ENCODE measurements at regions not wholly inside any gene's neighbourhood (a gene's known extent, or its start where the extent isn't known, plus 50 kb on each side); places are given as distances from the start of the nearest gene placed in this dataset.
A peak's percentile ranks its signal among the peaks of the same experiment; 100 is the strongest.

- Histone ChIP-seq H3K36me3 (ENCODE audit: control insufficient read depth in 4 of 4, insufficient read depth in 4 of 4, low read length in 3 of 4) (no peaks in the 10 kb centered on the region), H3K4me3 (ENCODE audit: control insufficient read depth in 1 of 7, extremely low read depth in 1 of 7, insufficient read depth in 4 of 7, low read depth in 2 of 7, low read length in 6 of 7) (no peak overlapping the region), H3K9me3 (ENCODE audit: control extremely low read depth in 1 of 5, control insufficient read depth in 4 of 5, insufficient read depth in 2 of 5, low read depth in 1 of 5, low read length in 4 of 5) (peaks cover 0 to 8% (median 0%) of the 10 kb centered on the region in 5 experiments), H3K27me3 (replicated peaks in 2 of 5; ENCODE audit: control insufficient read depth in 4 of 5, insufficient read depth in 5 of 5, low read length in 4 of 5) (peaks cover 0 to 72% (median 8%) of the 10 kb centered on the region in 5 experiments), H3K27ac (ENCODE audit: insufficient read depth in 1 of 2, low read depth in 1 of 2, low read length in 2 of 2, poor library complexity in 1 of 2, severe bottlenecking in 2 of 2) (no peak overlapping the region), H3K4me1 (ENCODE audit: control extremely low read depth in 1 of 4, control insufficient read depth in 4 of 4, insufficient read depth in 4 of 4, low read length in 3 of 4) (no peaks in the 10 kb centered on the region)
- no peak for DNase-seq
- ChIA-PET POLR2A (no interaction called here), CTCF (no interaction called here)
- 77% methylated on average over 17 of the region's 17 CpGs for WGBS (ENCODE audit: insufficient coverage)
Observed at GRCh38 chr9:93818827-93819472, 136.2 kb downstream of the BARX1 start.

GRCh38 chr9:93818237-93818636 lies 136.9 kb downstream of the BARX1 start:
- Histone ChIP-seq H3K27ac (ENCODE audit: insufficient read depth in 1 of 2, low read depth in 1 of 2, low read length in 2 of 2, poor library complexity in 1 of 2, severe bottlenecking in 2 of 2) (no peak overlapping the region), H3K36me3 (ENCODE audit: control insufficient read depth in 4 of 4, insufficient read depth in 4 of 4, low read length in 3 of 4) (no peaks in the 10 kb centered on the region), H3K27me3 (replicated peaks in 2 of 5; ENCODE audit: control insufficient read depth in 4 of 5, insufficient read depth in 5 of 5, low read length in 4 of 5) (peaks cover 0 to 73% (median 8%) of the 10 kb centered on the region in 5 experiments), H3K4me1 (ENCODE audit: control extremely low read depth in 1 of 4, control insufficient read depth in 4 of 4, insufficient read depth in 4 of 4, low read length in 3 of 4) (no peaks in the 10 kb centered on the region), H3K4me3 (ENCODE audit: control insufficient read depth in 1 of 7, extremely low read depth in 1 of 7, insufficient read depth in 4 of 7, low read depth in 2 of 7, low read length in 6 of 7) (no peak overlapping the region), H3K9me3 (ENCODE audit: control extremely low read depth in 1 of 5, control insufficient read depth in 4 of 5, insufficient read depth in 2 of 5, low read depth in 1 of 5, low read length in 4 of 5) (peaks cover 0 to 8% (median 0%) of the 10 kb centered on the region in 5 experiments)
- ChIA-PET POLR2A (no interaction called here), CTCF (no interaction called here)
- DNase-seq = no peak

GRCh38 chr9:93815677-93816076 lies 139.5 kb downstream of the BARX1 start:
- Histone ChIP-seq H3K9me3 (ENCODE audit: control extremely low read depth in 1 of 5, control insufficient read depth in 4 of 5, insufficient read depth in 2 of 5, low read depth in 1 of 5, low read length in 4 of 5) (peaks cover 0 to 4% (median 2%) of the 10 kb centered on the region in 5 experiments), H3K4me1 (ENCODE audit: control extremely low read depth in 1 of 4, control insufficient read depth in 4 of 4, insufficient read depth in 4 of 4, low read length in 3 of 4) (no peaks in the 10 kb centered on the region), H3K36me3 (ENCODE audit: control insufficient read depth in 4 of 4, insufficient read depth in 4 of 4, low read length in 3 of 4) (no peaks in the 10 kb centered on the region), H3K27me3 (replicated peaks in 2 of 5; ENCODE audit: control insufficient read depth in 4 of 5, insufficient read depth in 5 of 5, low read length in 4 of 5) (peaks cover 0 to 74% (median 8%) of the 10 kb centered on the region in 5 experiments), H3K4me3 (ENCODE audit: control insufficient read depth in 1 of 7, extremely low read depth in 1 of 7, insufficient read depth in 4 of 7, low read depth in 2 of 7, low read length in 6 of 7) (no peak overlapping the region), H3K27ac (ENCODE audit: insufficient read depth in 1 of 2, low read depth in 1 of 2, low read length in 2 of 2, poor library complexity in 1 of 2, severe bottlenecking in 2 of 2) (no peak overlapping the region)
- CTCF ChIA-PET = no interaction called here
- DNase-seq = no peak
- POLR2A ChIA-PET = no interaction called here
- 75% methylated on average over 1 of the region's 5 CpGs for WGBS (ENCODE audit: insufficient coverage)

GRCh38 chr9:93815135-93815534 lies 140.0 kb downstream of the BARX1 start:
- H3K9me3 ChIP-seq (ENCODE audit: control extremely low read depth in 1 of 5, control insufficient read depth in 4 of 5, insufficient read depth in 2 of 5, low read depth in 1 of 5, low read length in 4 of 5) = peaks cover 0 to 4% (median 2%) of the 10 kb centered on the region in 5 experiments
- H3K27ac ChIP-seq (ENCODE audit: insufficient read depth in 1 of 2, low read depth in 1 of 2, low read length in 2 of 2, poor library complexity in 1 of 2, severe bottlenecking in 2 of 2) = no peak overlapping the region
- H3K36me3 ChIP-seq (ENCODE audit: control insufficient read depth in 4 of 4, insufficient read depth in 4 of 4, low read length in 3 of 4) = no peaks in the 10 kb centered on the region
- no peak for DNase-seq
- no peak overlapping the region for H3K4me3 ChIP-seq (ENCODE audit: control insufficient read depth in 1 of 7, extremely low read depth in 1 of 7, insufficient read depth in 4 of 7, low read depth in 2 of 7, low read length in 6 of 7)
- WGBS (ENCODE audit: insufficient coverage) = no CpG with 5 or more reads among the region's 4 CpGs
- H3K4me1 ChIP-seq (ENCODE audit: control extremely low read depth in 1 of 4, control insufficient read depth in 4 of 4, insufficient read depth in 4 of 4, low read length in 3 of 4) = no peaks in the 10 kb centered on the region
- H3K27me3 ChIP-seq (replicated peaks in 2 of 5; ENCODE audit: control insufficient read depth in 4 of 5, insufficient read depth in 5 of 5, low read length in 4 of 5) = peaks cover 0 to 74% (median 8%) of the 10 kb centered on the region in 5 experiments
- ChIA-PET POLR2A (no interaction called here), CTCF (interaction anchor here (1.1 kb wide), 1 partner anchor 13 kb away, joined by 3 read pairs; no protein-coding TSS in a partner anchor)

- POLR2A ChIA-PET = no interaction called here
- Histone ChIP-seq H3K27me3 (replicated peaks in 2 of 5; ENCODE audit: control insufficient read depth in 4 of 5, insufficient read depth in 5 of 5, low read length in 4 of 5) (peaks cover 0 to 75% (median 6%) of the 10 kb centered on the region in 5 experiments), H3K4me3 (ENCODE audit: control insufficient read depth in 1 of 7, extremely low read depth in 1 of 7, insufficient read depth in 4 of 7, low read depth in 2 of 7, low read length in 6 of 7) (no peak overlapping the region), H3K36me3 (ENCODE audit: control insufficient read depth in 4 of 4, insufficient read depth in 4 of 4, low read length in 3 of 4) (no peaks in the 10 kb centered on the region), H3K9me3 (ENCODE audit: control extremely low read depth in 1 of 5, control insufficient read depth in 4 of 5, insufficient read depth in 2 of 5, low read depth in 1 of 5, low read length in 4 of 5) (peaks cover 0 to 4% (median 2%) of the 10 kb centered on the region in 5 experiments), H3K4me1 (ENCODE audit: control extremely low read depth in 1 of 4, control insufficient read depth in 4 of 4, insufficient read depth in 4 of 4, low read length in 3 of 4) (no peaks in the 10 kb centered on the region), H3K27ac (ENCODE audit: insufficient read depth in 1 of 2, low read depth in 1 of 2, low read length in 2 of 2, poor library complexity in 1 of 2, severe bottlenecking in 2 of 2) (no peak overlapping the region)
- WGBS (ENCODE audit: insufficient coverage) = 40% methylated on average over 9 of the region's 12 CpGs
- DNase-seq = peak in 2 of 3 donors; percentile 15 to 25
- CTCF ChIA-PET = interaction anchor here (1.1 kb wide), 1 partner anchor 13 kb away, joined by 3 read pairs; no protein-coding TSS in a partner anchor
Observed at GRCh38 chr9:93814077-93814956, 140.8 kb downstream of the BARX1 start.

- 85% methylated on average over 5 of the region's 7 CpGs for WGBS (ENCODE audit: insufficient coverage)
- ChIA-PET POLR2A (no interaction called here), CTCF (interaction anchor here (2.1 kb wide), 1 partner anchor 10 kb away, joined by 5 read pairs; no protein-coding TSS in a partner anchor)
- peaks cover 0 to 4% (median under 1%) of the 10 kb centered on the region in 5 experiments for H3K9me3 ChIP-seq (ENCODE audit: control extremely low read depth in 1 of 5, control insufficient read depth in 4 of 5, insufficient read depth in 2 of 5, low read depth in 1 of 5, low read length in 4 of 5)
- H3K27me3 ChIP-seq (replicated peaks in 2 of 5; ENCODE audit: control insufficient read depth in 4 of 5, insufficient read depth in 5 of 5, low read length in 4 of 5) = peaks cover 0 to 70% (median 6%) of the 10 kb centered on the region in 5 experiments
- H3K36me3 ChIP-seq (ENCODE audit: control insufficient read depth in 4 of 4, insufficient read depth in 4 of 4, low read length in 3 of 4) = no peaks in the 10 kb centered on the region
- H3K27ac ChIP-seq (ENCODE audit: insufficient read depth in 1 of 2, low read depth in 1 of 2, low read length in 2 of 2, poor library complexity in 1 of 2, severe bottlenecking in 2 of 2) = no peak overlapping the region
- no peaks in the 10 kb centered on the region for H3K4me1 ChIP-seq (ENCODE audit: control extremely low read depth in 1 of 4, control insufficient read depth in 4 of 4, insufficient read depth in 4 of 4, low read length in 3 of 4)
- no peak overlapping the region for H3K4me3 ChIP-seq (ENCODE audit: control insufficient read depth in 1 of 7, extremely low read depth in 1 of 7, insufficient read depth in 4 of 7, low read depth in 2 of 7, low read length in 6 of 7)
- no peak for DNase-seq
Observed at GRCh38 chr9:93813221-93814076, 141.7 kb downstream of the BARX1 start.
